Caco-2 (cell line): ENCODE measurements at regions not wholly inside any gene's neighbourhood (a gene's known extent, or its start where the extent isn't known, plus 50 kb on each side); places are given as distances from the start of the nearest gene placed in this dataset.

ENCODE experiments used
- BruUV-seq: library from RNA; stranded (reverse); fragments of 400-500 nt; replicated peaks from 2 replicates; lab custom pipeline; 2021; lab: Mats Ljungman, UMichigan
- CTCF ChIA-PET: fragments of 300-600 bp; sonication (Branson Sonifier 250); formaldehyde crosslinking; loops from one replicate; lab custom pipeline; 2022; ENCODE audit warnings: antibody characterized with exemption; lab: Charles Lee
- POLR2A ChIA-PET: fragments of 300-600 bp; sonication (Branson Sonifier 250); formaldehyde crosslinking; loops from one replicate; lab custom pipeline; 2022; ENCODE audit warnings: antibody characterized with exemption; lab: Charles Lee
- DNase-seq, 2 experiments: peaks; one replicate each; pipeline versions ENCODE4 v3.0.0 to v3.0.0-alpha.2; 2020 to 2022
- H3K27me3 ChIP-seq: replicated peaks from 2 replicates; pipeline ENCODE4 v1.6.0; 2011; ENCODE audit warnings: low read length; ENCODE audit not compliant: control insufficient read depth, insufficient read depth
- H3K36me3 ChIP-seq: 2 replicates; pipeline ENCODE4 v1.5.1; 2011; ENCODE audit warnings: low read length; ENCODE audit not compliant: control insufficient read depth, insufficient read depth
- H3K4me1 ChIP-seq: fragments of 250-450 bp; sonication (Bioruptor Pico); 2 replicates; pipeline ENCODE4 v1.5.1; 2020; ENCODE audit warnings: mild to moderate bottlenecking
- H3K4me3 ChIP-seq: 2 replicates; pipeline ENCODE4 v1.5.1; 2011; ENCODE audit warnings: low read depth, mild to moderate bottlenecking, control low read depth, low read length
- H3K9me3 ChIP-seq: fragments of 250-450 bp; sonication (Bioruptor Pico); 2 replicates; pipeline ENCODE4 v1.5.1; 2020; ENCODE audit warnings: mild to moderate bottlenecking, moderate library complexity
- H3K27ac Mint-ChIP-seq: one replicate; pipeline ENCODE4 v1.8.0; 2022; ENCODE audit warnings: mixed read lengths; ENCODE audit not compliant: unreplicated experiment
- H3K27me3 Mint-ChIP-seq: one replicate; pipeline ENCODE4 v1.8.0; 2022; ENCODE audit warnings: mixed read lengths; ENCODE audit not compliant: insufficient read depth, unreplicated experiment
- H3K36me3 Mint-ChIP-seq: one replicate; pipeline ENCODE4 v1.8.0; 2022; ENCODE audit warnings: mild to moderate bottlenecking, mixed read lengths; ENCODE audit not compliant: insufficient read depth, unreplicated experiment
- H3K4me1 Mint-ChIP-seq: one replicate; pipeline ENCODE4 v1.8.0; 2022; ENCODE audit warnings: low read depth, mixed read lengths; ENCODE audit not compliant: unreplicated experiment
- H3K4me3 Mint-ChIP-seq: one replicate; pipeline ENCODE4 v1.8.0; 2022; ENCODE audit warnings: mild to moderate bottlenecking, moderate library complexity, mixed read lengths; ENCODE audit not compliant: unreplicated experiment
- H3K9me3 Mint-ChIP-seq: one replicate; pipeline ENCODE4 v1.8.0; 2022; ENCODE audit warnings: mixed read lengths; ENCODE audit not compliant: unreplicated experiment
- intact Hi-C: fragments of 100-400 bp; cut with micrococcal nuclease; formaldehyde crosslinking; loops from one replicate; pipeline ENCODE4 v1.10.0; 2022; ENCODE audit not compliant: unreplicated experiment
- TF ChIP-seq, protein P1 (sequence below), 2 experiments: fragments of 200-600 bp in 1 of 2; IDR thresholded peaks; 1 replicate in 1 of 2; 2 replicates in 1 of 2; pipeline versions ENCODE4 v1.5.1 to v1.8.0; 2011 to 2022; ENCODE audit warnings: antibody characterized with exemption in 1 of 2, control low read depth in 1 of 2, inconsistent platforms in 1 of 2, low read depth in 1 of 2, low read length in 1 of 2, mild to moderate bottlenecking in 1 of 2, moderate library complexity in 1 of 2; ENCODE audit not compliant: insufficient read depth in 1 of 2, severe bottlenecking in 1 of 2, unreplicated experiment in 1 of 2

- CTCF ChIA-PET = no interaction called here
- Mint-ChIP-seq H3K4me1 (no peaks in the 10 kb centered on the region), H3K4me3 (no peak overlapping the region), H3K27ac (no peak overlapping the region), H3K36me3 (peaks cover 6% of the 10 kb centered on the region), H3K27me3 (no peaks in the 10 kb centered on the region), H3K9me3 (peaks cover 5% of the 10 kb centered on the region)
- TF ChIP-seq, protein P1, sequence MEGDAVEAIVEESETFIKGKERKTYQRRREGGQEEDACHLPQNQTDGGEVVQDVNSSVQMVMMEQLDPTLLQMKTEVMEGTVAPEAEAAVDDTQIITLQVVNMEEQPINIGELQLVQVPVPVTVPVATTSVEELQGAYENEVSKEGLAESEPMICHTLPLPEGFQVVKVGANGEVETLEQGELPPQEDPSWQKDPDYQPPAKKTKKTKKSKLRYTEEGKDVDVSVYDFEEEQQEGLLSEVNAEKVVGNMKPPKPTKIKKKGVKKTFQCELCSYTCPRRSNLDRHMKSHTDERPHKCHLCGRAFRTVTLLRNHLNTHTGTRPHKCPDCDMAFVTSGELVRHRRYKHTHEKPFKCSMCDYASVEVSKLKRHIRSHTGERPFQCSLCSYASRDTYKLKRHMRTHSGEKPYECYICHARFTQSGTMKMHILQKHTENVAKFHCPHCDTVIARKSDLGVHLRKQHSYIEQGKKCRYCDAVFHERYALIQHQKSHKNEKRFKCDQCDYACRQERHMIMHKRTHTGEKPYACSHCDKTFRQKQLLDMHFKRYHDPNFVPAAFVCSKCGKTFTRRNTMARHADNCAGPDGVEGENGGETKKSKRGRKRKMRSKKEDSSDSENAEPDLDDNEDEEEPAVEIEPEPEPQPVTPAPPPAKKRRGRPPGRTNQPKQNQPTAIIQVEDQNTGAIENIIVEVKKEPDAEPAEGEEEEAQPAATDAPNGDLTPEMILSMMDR (IDR thresholded peaks at IDR 0.05; ENCODE audit: insufficient read depth in 1 of 2, low read depth in 1 of 2, low read length in 1 of 2, severe bottlenecking in 1 of 2, unreplicated experiment in 1 of 2) = no peak
- peaks cover 5% of the 10 kb centered on the region for H3K4me1 ChIP-seq
- no peak for DNase-seq
- H3K27me3 ChIP-seq = no peaks in the 10 kb centered on the region
- H3K4me3 ChIP-seq = no peak overlapping the region
- peaks cover 14% of the 10 kb centered on the region for H3K9me3 ChIP-seq
- no TSS peak for BruUV-seq
- no peaks in the 10 kb centered on the region for H3K36me3 ChIP-seq
- POLR2A ChIA-PET = no interaction called here
- intact Hi-C loops = no loop called here
Observed at GRCh38 chrX:8960957-8961468, 72.9 kb downstream of the FAM9B start.

- no peaks in the 10 kb centered on the region for H3K36me3 Mint-ChIP-seq
- H3K27me3 ChIP-seq = no peaks in the 10 kb centered on the region
- DNase-seq = no peak
- ChIA-PET POLR2A (no interaction called here), CTCF (no interaction called here)
- no peak overlapping the region for H3K4me3 ChIP-seq
- no peak overlapping the region for H3K4me3 Mint-ChIP-seq
- H3K36me3 ChIP-seq = no peaks in the 10 kb centered on the region
- BruUV-seq = no TSS peak
- no peaks in the 10 kb centered on the region for H3K9me3 ChIP-seq
- no peaks in the 10 kb centered on the region for H3K27me3 Mint-ChIP-seq
- intact Hi-C loops = no loop called here
- no peak overlapping the region for H3K27ac Mint-ChIP-seq
- H3K4me1 ChIP-seq = peaks cover 4% of the 10 kb centered on the region; the same call in 1 of the 2 replicates
- no peaks in the 10 kb centered on the region for H3K9me3 Mint-ChIP-seq
- TF ChIP-seq, protein P1 (IDR thresholded peaks at IDR 0.05; ENCODE audit: insufficient read depth in 1 of 2, low read depth in 1 of 2, low read length in 1 of 2, severe bottlenecking in 1 of 2, unreplicated experiment in 1 of 2) = no peak
- peaks cover 8% of the 10 kb centered on the region for H3K4me1 Mint-ChIP-seq
Observed at GRCh38 chrX:8955511-8955910, 78.4 kb downstream of the FAM9B start.

DNA sequence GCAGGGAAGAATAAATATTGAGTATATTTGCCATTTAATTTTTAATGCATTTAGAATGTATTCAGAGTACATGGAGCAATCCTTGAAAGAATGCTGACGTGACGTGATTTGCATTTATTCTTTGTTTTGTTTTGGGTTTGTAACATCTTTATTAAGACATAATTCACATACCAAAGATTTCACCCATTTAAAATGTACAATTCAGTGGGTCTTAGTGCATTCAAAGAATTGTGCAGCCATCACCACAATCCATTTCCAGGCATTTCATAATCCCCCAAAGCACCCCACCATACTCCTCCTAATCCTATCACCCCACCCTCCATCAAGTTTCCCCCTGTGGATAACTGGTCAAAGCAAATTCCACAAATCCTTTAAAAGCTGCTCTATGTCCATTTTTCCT is 87.4 kb downstream of the FAM9B start:
- H3K27ac Mint-ChIP-seq = no peak overlapping the region
- peaks cover 4% of the 10 kb centered on the region for H3K36me3 Mint-ChIP-seq
- H3K27me3 Mint-ChIP-seq = no peaks in the 10 kb centered on the region
- no peak for DNase-seq
- H3K4me3 Mint-ChIP-seq = no peak overlapping the region
- ChIA-PET POLR2A (no interaction called here), CTCF (no interaction called here)
- intact Hi-C loops = no loop called here
- no peaks in the 10 kb centered on the region for H3K4me1 Mint-ChIP-seq
- Histone ChIP-seq H3K27me3 (no peaks in the 10 kb centered on the region), H3K36me3 (no peaks in the 10 kb centered on the region), H3K4me1 (no peaks in the 10 kb centered on the region), H3K9me3 (no peaks in the 10 kb centered on the region), H3K4me3 (no peak overlapping the region)
- TF ChIP-seq, protein P1 (IDR thresholded peaks at IDR 0.05; ENCODE audit: insufficient read depth in 1 of 2, low read depth in 1 of 2, low read length in 1 of 2, severe bottlenecking in 1 of 2, unreplicated experiment in 1 of 2) = no peak
- BruUV-seq = no TSS peak
- no peaks in the 10 kb centered on the region for H3K9me3 Mint-ChIP-seq
